SK-N-SH treated with all-trans-retinoic acid at 6 μM for 48 hours (cell line): ENCODE measurements at regions not wholly inside any gene's neighbourhood (a gene's known extent, or its start where the extent isn't known, plus 50 kb on each side); places are given as distances from the start of the nearest gene placed in this dataset.

Experiments
- ARNTL ChIP-seq: fragments of 450-650 bp; formaldehyde crosslinking; IDR thresholded peaks from 2 replicates; pipeline ENCODE4 v1.5.0; 2020; ENCODE audit warnings: low read depth, mild to moderate bottlenecking, moderate library complexity, borderline replicate concordance
- CREB5 ChIP-seq: fragments of 250-450 bp; sonication (Bioruptor Pico); IDR thresholded peaks from 2 replicates; pipeline ENCODE4 v1.5.1; 2020; ENCODE audit warnings: low read depth, mild to moderate bottlenecking, moderate library complexity
- OSR1 ChIP-seq: fragments of 250-450 bp; sonication (Bioruptor Pico); IDR thresholded peaks from 2 replicates; pipeline ENCODE4 v1.8.0; 2022; ENCODE audit warnings: moderate library complexity, mild to moderate bottlenecking, inconsistent platforms
- PATZ1 ChIP-seq: fragments of 250-450 bp; sonication (Bioruptor Pico); IDR thresholded peaks from 2 replicates; pipeline ENCODE4 v1.8.0; 2020; ENCODE audit warnings: mild to moderate bottlenecking, moderate library complexity, borderline replicate concordance
- PPARA ChIP-seq: fragments of 250-450 bp; sonication (Bioruptor Pico); IDR thresholded peaks from 2 replicates; pipeline ENCODE4 v1.5.0; 2020; ENCODE audit warnings: mild to moderate bottlenecking, borderline replicate concordance
- RARB ChIP-seq: fragments of 250-450 bp; sonication (Bioruptor Pico); IDR thresholded peaks from 2 replicates; pipeline ENCODE4 v1.8.0; 2021; ENCODE audit warnings: mild to moderate bottlenecking, moderate library complexity
- TCF4 ChIP-seq: fragments of 250-450 bp; sonication (Bioruptor Pico); IDR thresholded peaks from 2 replicates; pipeline ENCODE4 v1.8.0; 2021; ENCODE audit warnings: mild to moderate bottlenecking, moderate library complexity, borderline replicate concordance
- TSHZ2 ChIP-seq: fragments of 250-450 bp; sonication (Bioruptor Pico); IDR thresholded peaks from 2 replicates; pipeline ENCODE4 v1.5.0; 2020; ENCODE audit warnings: mild to moderate bottlenecking, moderate library complexity
- ZFP3 ChIP-seq: fragments of 250-450 bp; sonication (Bioruptor Pico); IDR thresholded peaks from 2 replicates; pipeline ENCODE4 v1.5.0; 2020; ENCODE audit warnings: mild to moderate bottlenecking, moderate library complexity
- ZFP30 ChIP-seq: fragments of 450-650 bp; formaldehyde crosslinking; IDR thresholded peaks from 2 replicates; pipeline ENCODE4 v1.5.0; 2022; ENCODE audit warnings: mild to moderate bottlenecking, moderate library complexity
- ZNF8 ChIP-seq: fragments of 450-650 bp; formaldehyde crosslinking; IDR thresholded peaks from 2 replicates; pipeline ENCODE4 v1.5.0; 2020; ENCODE audit warnings: mild to moderate bottlenecking, moderate library complexity

DNA sequence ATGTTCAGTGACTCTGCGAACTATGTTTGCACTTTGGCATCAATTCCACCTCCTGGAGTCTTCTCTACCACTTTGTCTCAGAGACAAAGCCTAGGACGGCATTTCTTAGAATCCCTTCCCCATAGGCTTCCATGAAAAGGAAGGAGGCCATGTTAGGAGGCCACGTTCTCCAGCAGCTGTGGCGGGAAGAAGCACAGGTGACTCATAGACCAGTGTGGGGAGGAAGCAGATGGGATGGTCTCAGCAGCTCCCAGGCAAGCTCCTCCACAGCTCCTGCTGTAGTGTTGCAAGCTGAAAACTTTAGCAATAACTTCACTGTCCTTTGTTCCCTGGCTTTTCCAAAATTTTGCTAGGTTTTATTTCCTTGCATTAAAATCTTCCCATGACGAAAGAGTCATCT, 781.3 kb upstream of the ID2 start:
- TF ChIP-seq CREB5 (CRISPR knock-in tag) (no peak), PATZ1 (CRISPR knock-in tag) (no peak), TCF4 (CRISPR knock-in tag) (no peak), ARNTL (no peak), TSHZ2 (CRISPR knock-in tag) (no peak), RARB (CRISPR knock-in tag) (no peak), ZNF8 (CRISPR knock-in tag) (no peak), ZFP30 (CRISPR knock-in tag) (no peak), OSR1 (CRISPR knock-in tag) (no peak), PPARA (CRISPR knock-in tag) (no peak), ZFP3 (CRISPR knock-in tag) (no peak)
